ENCODE measurements at regions not wholly inside any gene's neighbourhood (a gene's known extent, or its start where the extent isn't known, plus 50 kb on each side); places are given as distances from the start of the nearest gene placed in this dataset.
A peak's percentile ranks its signal among the peaks of the same experiment; 100 is the strongest.

DNA sequence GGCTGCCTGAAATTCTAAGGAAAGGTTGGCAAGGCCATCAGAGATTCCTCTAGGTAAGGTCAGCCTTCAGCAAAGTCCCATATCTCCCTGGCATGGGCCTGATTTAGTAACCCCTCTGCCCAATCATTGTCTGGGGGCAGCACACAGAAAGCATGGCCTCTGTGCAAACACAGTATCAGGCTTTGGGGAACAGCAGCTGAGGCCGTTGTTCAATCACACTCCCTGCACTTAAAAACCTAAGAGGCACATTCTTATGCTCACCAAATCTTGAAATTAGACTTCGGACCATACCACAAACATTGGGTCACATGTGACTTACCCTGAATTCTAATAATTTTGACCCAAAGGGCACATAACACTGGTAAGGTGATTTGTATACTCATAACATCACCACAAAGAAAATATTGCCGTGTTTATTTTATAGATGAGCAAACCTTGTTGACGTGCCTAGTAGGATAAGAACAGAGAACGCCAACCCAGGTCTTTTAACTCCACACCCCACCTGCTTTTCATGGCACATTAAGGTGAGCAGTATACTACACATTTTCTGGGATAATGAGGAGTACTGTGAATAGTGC lies 212.7 kb downstream of the HNMT start:
- DNase-seq (ENCODE audit: low read depth) = no peak

- DNase-seq (ENCODE audit: low read depth) = no peak
Measured at GRCh38 chr2:138177693-138178092, 213.4 kb downstream of the HNMT start.

DNA sequence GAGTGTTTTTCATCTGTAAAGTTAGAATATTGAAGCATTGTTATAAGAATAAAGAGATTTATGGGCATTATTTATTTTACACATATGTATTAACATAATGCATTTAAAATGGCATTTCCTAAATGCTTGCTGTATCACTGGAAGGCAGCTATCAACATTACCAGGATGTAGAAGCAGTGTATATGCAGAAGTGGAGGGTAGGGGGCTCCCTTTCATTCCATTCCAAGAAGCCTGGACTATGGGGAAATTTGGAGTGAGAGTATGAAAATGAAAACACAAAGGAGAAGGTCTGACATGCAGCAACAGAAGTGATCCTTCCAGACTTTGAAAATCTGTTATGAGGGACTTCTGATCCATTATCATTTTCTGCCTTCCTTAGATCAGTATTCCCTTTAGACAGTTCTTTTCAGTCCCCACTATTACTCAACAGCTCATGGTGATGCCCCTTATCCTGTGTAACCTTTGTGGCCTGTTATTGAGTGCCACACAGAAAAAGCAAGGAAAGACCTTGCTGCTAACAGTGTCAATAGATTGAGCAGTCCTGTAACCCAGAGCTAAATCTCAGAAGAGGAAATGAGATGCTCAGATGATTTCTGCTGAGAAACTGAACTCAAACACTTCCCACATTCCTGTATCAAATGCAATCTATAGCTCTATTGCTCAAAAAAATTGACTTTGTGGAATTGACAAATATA lies 216.6 kb downstream of the HNMT start:
- DNase-seq (ENCODE audit: low read depth) = no peak

GRCh38 chr2:138182250-138182936 lies 218.1 kb downstream of the HNMT start:
- DNase-seq (ENCODE audit: low read depth) = no peak

- peak; percentile 41 for DNase-seq (ENCODE audit: low read depth)
Measured at GRCh38 chr2:138182937-138183312, 218.7 kb downstream of the HNMT start.

GRCh38 chr2:138183705-138184104 lies 219.4 kb downstream of the HNMT start:
- no peak for DNase-seq (ENCODE audit: low read depth)

- DNase-seq (ENCODE audit: low read depth) = no peak
Measured at GRCh38 chr2:138184428-138184827, 220.2 kb downstream of the HNMT start.

DNA sequence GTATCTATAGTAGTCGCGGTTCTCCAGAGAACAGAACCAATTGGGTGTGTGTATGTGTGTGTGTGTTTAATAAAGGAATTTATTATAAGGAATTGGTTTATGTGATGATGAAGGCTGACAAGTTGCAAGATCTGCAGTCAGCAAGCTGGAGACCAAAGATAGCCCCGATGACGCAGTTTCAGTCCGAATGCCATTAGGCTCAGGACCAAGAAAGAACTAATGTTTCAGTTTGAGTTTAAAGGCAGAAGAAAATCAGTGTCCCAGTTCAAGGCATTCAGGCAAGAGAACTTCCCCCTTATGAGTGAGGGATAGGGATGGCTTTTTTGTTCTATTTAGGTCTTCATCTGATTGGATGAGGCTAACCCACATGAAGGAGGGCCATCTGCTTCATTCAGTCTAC lies 221.6 kb downstream of the HNMT start:
- no peak for DNase-seq (ENCODE audit: low read depth)

- DNase-seq (ENCODE audit: low read depth) = no peak
Measured at GRCh38 chr2:138187221-138187620, 222.9 kb downstream of the HNMT start.

GRCh38 chr2:138190999-138191398 lies 226.7 kb downstream of the HNMT start:
- DNase-seq (ENCODE audit: low read depth) = no peak

DNA sequence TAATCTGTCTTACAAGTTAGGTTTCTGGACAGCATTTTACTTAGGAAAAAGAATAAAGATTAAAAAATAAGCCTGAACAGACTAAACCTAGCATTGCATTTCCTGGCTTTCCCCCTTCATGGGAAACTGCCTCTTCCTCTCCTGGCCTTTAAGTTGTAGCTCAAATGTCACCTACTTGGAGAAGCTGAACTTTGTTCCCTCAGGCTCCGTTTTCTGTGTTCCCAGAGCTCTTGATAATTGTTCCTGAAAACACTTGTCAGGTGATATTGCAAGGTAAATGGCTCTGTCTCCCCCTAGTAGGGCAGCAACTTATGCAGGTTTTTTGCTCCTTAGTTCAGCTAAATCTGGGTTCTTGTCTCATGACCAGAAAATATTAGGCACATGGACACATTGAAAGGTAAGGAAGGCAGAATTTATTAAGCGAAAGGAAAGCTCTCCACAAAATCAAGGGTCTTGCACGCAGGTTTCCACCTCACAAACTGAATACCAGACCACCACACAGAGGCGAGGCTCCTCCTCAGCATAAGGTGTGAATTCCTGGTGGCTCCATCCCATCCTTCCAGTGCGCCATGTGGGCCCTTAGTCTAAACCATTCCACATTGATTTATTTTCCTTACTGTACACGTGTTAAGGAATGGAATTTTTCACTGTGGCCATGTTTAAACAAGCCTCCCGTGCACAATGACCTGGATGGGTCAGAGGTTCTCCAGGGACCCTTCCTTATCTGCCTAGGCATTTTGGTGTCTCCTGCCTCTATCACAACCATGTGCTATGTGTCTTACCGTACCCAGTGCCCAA lies 229.3 kb downstream of the HNMT start:
- no peak for DNase-seq (ENCODE audit: low read depth)

DNA sequence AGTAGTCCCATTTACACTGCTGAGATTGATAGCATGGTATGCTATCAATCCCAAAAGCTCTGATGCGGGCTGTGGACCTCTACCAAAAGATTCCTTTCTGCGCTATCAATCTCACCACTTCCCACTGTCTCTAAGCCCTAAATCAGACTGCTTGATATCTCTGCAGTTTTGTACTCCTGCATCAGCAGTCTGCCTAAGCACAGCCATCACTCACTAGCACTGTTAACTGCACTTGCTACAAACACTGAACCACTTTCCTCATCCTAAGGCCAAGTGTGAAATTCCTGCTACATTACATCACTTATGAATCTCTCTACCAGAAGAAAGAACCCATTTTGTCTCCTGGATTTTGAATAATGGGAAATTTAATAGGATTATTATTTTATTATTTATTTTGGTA lies 237.0 kb downstream of the HNMT start:
- DNase-seq (ENCODE audit: low read depth) = no peak

- DNase-seq (ENCODE audit: low read depth) = no peak
Measured at GRCh38 chr2:138202762-138203161, 238.5 kb downstream of the HNMT start.

DNA sequence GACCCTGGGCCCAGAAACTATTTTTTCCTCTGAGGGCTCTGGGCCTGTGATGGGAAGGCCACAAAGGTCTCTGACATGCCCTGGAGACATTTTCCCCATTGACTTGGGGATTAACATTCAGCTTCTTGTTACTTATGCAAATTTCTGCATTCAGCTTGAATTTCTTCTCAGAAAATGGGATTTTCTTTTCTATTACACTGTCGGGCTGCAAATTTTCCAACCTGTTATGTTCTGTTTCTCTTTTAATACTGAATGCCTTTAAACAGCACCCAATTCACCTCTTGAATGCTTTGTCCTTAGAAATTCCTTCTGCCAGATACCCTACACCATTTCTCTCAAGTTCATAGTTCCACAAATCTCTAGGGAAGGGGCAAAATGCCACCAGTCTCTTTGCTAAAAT lies 241.0 kb downstream of the HNMT start:
- no peak for DNase-seq (ENCODE audit: low read depth)

- DNase-seq (ENCODE audit: low read depth) = no peak
Measured at GRCh38 chr2:138207074-138207930, 243.0 kb downstream of the HNMT start.

DNA sequence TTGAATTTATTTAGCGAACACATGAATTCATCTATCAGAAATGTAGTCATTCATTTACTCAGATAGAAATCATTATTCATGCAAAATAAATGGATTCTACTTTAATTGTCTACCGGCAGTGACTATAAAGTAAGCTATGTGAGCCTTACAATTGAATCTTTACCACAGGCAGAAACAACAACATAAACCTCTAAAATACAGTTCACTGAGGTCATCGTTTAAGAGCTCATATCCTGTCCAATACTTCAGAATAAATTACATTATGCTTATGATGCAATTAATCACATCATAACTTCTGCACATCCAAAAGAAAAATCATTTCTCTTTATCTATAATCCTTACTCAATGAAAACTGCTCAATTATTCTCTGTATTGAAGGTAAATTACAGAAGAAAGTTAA lies 244.7 kb downstream of the HNMT start:
- DNase-seq (ENCODE audit: low read depth) = no peak

DNA sequence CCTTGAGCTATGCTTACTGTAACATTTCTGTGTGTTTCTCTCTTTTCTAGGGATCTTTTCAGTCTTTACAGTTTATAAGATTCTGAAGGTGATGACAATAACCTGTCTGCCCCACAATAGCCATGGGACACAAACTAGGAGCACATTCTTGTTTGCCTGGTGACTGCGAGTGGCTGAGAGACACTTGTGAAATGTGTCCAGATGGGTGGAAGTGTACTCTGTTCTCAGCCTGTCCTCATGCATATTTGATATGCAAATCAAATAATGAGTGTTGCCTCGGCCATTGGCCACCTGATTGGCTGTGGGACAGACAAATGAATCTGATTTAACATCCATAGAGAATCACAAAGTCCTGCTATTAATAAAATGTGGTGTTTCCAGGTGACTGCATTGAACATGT lies 246.2 kb downstream of the HNMT start:
- DNase-seq (ENCODE audit: low read depth) = no peak

DNA sequence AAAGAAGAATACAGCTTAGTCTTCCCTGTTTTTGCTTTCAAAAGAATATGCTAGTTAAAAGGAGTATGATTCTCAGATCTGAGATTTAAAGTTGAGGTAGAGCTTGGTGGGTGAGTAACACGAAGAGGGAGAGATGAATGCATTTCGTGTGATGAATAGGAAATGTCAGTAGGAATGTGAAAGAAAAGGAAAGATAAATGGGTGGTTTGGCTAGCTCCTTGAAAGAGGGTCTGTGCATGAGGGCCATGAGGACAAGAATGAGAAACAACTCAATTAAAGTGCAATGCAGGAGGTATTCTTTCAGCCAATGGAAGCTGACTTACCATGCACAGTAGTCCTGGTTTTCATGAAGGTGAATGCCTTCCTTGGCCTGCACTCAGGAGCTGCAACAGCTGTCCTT lies 248.2 kb downstream of the HNMT start:
- no peak for DNase-seq (ENCODE audit: low read depth)

DNA sequence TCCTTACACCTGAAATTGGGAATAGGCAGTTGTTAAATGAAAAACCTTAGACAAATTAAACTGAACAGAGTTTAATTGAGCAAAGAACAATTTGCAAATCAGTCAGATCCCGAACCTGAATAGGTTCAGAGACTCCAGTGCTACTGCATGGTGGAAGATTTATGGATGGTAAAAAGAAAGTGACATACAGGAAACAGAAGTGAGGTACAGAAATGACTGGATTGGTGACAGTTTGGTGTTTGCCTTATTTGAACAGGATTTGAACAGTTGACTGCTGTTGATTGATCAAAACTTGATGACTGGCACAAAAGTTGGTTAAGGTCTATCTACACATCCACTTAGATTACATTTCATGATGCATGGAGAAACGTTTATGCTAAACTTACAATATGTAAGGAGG lies 248.8 kb downstream of the HNMT start:
- DNase-seq (ENCODE audit: low read depth) = no peak

DNA sequence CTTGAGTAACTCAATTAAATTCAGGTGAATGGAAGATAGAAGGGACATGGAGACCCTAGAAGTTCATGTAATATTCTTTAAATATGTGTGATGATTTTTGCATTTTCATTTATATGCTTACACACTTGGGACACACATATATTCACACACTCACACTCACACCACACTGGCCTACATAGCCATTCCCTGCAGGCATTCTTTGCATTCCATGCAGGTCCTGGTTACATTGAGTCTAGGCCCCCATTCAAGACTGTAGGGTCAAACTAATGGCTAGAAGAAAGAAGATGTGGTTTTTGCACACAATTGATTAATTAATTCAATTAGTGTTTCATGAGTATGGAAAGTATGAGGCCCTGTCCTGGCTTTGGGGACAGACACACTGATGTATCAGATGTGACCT lies 249.4 kb downstream of the HNMT start:
- no peak for DNase-seq (ENCODE audit: low read depth)

DNA sequence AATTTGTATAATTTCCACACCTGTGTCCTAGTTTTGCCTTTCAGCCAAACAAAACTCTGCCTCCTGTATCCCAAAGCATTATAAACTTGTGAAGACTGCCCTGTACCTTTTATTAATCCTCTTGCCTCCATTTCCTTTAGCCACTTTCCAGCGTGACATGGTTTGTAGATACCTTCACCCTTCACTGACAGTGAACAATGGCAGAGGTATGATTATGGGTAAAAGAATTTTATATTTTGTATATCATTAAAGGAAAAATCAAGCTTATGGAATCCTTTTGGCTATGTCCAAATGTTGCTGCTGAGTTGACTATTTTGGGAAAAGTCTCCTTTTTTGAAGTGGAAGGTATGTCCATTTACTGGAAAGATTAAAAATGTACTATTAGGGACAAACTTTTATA lies 251.7 kb downstream of the HNMT start:
- no peak for DNase-seq (ENCODE audit: low read depth)

DNA sequence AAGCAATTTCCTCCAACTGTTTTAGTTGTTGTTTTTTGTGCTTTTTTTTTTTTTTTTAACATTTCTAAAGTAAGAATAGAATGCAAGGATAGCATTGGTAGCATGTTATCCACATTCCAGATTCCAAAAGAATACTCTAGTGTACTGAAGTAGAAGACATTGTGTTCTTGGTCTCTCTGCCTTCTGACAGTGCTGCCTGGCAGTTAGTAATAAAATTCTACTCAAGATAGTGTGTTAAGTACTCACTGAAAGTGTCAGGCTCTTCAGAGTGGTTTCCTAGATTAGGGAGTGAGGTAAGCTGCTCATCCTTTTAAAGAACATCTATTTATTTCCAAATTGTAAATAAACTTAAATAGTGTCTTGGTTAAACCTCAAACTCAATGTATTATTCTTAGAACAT lies 253.7 kb downstream of the HNMT start:
- DNase-seq (ENCODE audit: low read depth) = no peak

Data from forelimb muscle (tissue), 1 donor.